ENCODE measurements at regions not wholly inside any gene's neighbourhood (a gene's known extent, or its start where the extent isn't known, plus 50 kb on each side); places are given as distances from the start of the nearest gene placed in this dataset.

DNA sequence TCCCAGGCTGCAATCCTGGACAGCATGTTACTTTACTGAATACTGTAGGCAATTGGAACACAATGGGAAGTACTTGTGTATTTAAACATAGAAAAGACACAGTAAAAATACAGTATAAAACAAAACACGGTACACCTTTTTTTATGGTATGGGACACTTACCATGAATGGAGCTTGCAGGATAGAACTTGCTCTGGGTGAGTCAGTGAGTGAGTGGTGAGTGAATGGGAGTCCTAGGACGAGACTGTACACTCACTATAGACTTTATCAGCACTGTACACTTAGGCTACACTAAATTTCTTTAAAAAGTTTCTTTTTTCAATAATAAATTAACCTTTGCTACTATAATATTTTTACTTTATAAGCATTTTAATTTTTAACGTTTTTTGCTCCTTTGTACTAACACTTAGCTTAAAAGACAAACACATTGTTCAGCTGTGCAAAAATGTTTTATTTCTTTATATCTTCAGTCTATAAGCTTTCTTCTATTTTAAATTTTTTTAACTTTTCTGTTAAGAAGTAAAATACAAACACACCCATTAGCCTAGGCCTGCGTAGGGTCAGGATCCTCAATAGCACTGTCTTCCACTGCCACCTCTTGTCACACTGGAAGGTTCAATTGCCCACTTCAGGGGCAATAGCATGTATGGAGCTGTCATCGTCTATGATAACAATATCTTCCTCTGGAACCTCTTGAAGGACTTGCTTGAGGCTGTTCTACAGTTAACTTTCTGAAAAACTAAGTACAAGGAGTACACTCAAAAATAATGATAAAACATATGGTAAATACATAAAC lies 293.5 kb upstream of the FSTL5 start:
- TF ChIP-seq, protein P1, sequence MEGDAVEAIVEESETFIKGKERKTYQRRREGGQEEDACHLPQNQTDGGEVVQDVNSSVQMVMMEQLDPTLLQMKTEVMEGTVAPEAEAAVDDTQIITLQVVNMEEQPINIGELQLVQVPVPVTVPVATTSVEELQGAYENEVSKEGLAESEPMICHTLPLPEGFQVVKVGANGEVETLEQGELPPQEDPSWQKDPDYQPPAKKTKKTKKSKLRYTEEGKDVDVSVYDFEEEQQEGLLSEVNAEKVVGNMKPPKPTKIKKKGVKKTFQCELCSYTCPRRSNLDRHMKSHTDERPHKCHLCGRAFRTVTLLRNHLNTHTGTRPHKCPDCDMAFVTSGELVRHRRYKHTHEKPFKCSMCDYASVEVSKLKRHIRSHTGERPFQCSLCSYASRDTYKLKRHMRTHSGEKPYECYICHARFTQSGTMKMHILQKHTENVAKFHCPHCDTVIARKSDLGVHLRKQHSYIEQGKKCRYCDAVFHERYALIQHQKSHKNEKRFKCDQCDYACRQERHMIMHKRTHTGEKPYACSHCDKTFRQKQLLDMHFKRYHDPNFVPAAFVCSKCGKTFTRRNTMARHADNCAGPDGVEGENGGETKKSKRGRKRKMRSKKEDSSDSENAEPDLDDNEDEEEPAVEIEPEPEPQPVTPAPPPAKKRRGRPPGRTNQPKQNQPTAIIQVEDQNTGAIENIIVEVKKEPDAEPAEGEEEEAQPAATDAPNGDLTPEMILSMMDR (IDR thresholded peaks at IDR 0.05): no peak
- TF ChIP-seq, protein P2, sequence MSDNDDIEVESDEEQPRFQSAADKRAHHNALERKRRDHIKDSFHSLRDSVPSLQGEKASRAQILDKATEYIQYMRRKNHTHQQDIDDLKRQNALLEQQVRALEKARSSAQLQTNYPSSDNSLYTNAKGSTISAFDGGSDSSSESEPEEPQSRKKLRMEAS (IDR thresholded peaks at IDR 0.05): no peak
- TF ChIP-seq JUNB (IDR thresholded peaks at IDR 0.05): no peak
